Fibroblast of mammary gland (primary cell): ENCODE measurements at regions not wholly inside any gene's neighbourhood (a gene's known extent, or its start where the extent isn't known, plus 50 kb on each side); places are given as distances from the start of the nearest gene placed in this dataset.
A peak's percentile ranks its signal among the peaks of the same experiment; 100 is the strongest.

Experiments
- DNase-seq: peaks from one replicate; pipeline ENCODE4 v3.0.0-alpha.2; 2010; ENCODE audit warnings: low read depth
- H3K4me3 ChIP-seq: 2 replicates; pipeline ENCODE4 v1.5.1; 2011; ENCODE audit warnings: low read depth, mild to moderate bottlenecking, low read length, moderate library complexity; ENCODE audit not compliant: control insufficient read depth
- TF ChIP-seq, protein P1 (sequence below): conservative IDR thresholded peaks from 2 replicates; pipeline ENCODE4 v1.5.1; 2011; ENCODE audit warnings: low read depth, low read length, inconsistent platforms; ENCODE audit not compliant: control insufficient read depth, insufficient read depth

GRCh38 chr6:119547024-119547423, 197.5 kb upstream of the MAN1A1 start:
- TF ChIP-seq, protein P1, sequence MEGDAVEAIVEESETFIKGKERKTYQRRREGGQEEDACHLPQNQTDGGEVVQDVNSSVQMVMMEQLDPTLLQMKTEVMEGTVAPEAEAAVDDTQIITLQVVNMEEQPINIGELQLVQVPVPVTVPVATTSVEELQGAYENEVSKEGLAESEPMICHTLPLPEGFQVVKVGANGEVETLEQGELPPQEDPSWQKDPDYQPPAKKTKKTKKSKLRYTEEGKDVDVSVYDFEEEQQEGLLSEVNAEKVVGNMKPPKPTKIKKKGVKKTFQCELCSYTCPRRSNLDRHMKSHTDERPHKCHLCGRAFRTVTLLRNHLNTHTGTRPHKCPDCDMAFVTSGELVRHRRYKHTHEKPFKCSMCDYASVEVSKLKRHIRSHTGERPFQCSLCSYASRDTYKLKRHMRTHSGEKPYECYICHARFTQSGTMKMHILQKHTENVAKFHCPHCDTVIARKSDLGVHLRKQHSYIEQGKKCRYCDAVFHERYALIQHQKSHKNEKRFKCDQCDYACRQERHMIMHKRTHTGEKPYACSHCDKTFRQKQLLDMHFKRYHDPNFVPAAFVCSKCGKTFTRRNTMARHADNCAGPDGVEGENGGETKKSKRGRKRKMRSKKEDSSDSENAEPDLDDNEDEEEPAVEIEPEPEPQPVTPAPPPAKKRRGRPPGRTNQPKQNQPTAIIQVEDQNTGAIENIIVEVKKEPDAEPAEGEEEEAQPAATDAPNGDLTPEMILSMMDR, result no peak
- H3K4me3 ChIP-seq, result no peak overlapping the region
- no peak for DNase-seq

- no peak for DNase-seq
- TF ChIP-seq, protein P1, result no peak
- no peak overlapping the region for H3K4me3 ChIP-seq
Observed at GRCh38 chr6:119545245-119545644, 195.7 kb upstream of the MAN1A1 start.

DNA sequence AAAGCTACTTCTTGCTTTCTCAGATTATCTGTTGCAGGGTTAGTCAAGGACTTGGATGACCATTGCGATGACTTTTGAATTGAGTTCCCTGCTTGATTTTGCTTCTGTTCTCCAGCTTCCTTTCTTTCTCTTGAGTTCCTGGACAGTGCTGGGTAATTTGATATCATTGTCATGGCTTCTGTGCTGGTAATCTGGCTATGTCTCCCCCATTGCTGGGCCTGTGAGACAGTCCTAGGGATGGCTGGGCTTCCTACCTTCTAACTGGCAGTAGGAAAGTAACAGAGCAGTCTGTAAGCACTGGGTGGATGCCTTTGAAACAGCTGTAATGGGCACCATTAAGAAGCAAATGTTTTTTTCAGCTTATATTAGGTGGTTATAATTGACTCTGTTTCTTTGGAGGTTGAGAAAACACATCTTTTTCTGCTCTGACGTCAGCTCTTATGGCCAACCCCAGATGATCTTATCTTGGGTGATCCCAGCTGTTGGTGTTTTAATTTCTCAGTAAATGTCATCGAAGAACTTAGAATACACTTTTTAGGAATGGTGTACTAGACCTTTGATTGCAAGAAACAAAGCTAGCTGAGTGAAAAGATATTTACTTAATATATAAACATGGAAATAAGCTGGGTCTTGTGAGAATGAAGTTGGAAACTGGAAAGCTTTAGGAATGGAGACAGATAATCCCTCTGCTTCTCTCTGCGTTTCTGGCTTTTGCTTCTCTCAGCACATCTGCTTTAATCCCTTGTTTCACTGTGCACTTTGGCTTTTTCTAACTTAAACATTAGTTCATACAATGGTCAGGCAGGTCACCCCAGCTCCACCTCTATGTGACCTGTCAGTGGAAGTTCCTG, 195.0 kb upstream of the MAN1A1 start:
- TF ChIP-seq, protein P1, result no peak
- H3K4me3 ChIP-seq, result no peak overlapping the region
- DNase-seq, result no peak

- TF ChIP-seq, protein P1, result no peak
- DNase-seq, result no peak
- no peak overlapping the region for H3K4me3 ChIP-seq
Observed at GRCh38 chr6:119543332-119543731, 193.8 kb upstream of the MAN1A1 start.

DNA sequence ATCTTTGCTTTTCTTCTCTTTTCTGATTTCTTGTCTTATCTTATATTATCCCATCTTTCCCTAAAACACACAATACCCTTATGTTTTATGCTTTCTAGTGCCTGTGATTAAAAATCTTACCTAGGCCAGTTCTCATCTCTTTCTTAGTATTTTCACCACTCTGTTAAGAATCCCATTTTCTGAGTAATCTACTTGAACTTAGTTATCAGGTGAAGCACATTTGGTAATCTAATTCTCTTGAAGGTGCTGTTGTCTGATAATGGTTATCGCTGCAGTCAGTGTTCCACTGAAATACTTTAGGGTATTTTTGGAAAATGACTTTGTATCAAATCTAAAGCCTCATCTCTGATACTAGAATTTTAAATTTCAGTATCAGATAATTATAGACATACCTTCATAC, 192.5 kb upstream of the MAN1A1 start:
- TF ChIP-seq, protein P1, result no peak
- no peak overlapping the region for H3K4me3 ChIP-seq

GRCh38 chr6:119541132-119541905, 191.8 kb upstream of the MAN1A1 start:
- H3K4me3 ChIP-seq, result no peak overlapping the region
- TF ChIP-seq, protein P1, result no peak
- DNase-seq, result peak; percentile 100

More for the DNA sequence above, 192.5 kb upstream of the MAN1A1 start:
- DNase-seq, result no peak
